Heart right ventricle (tissue), 16 donors: ENCODE measurements at regions not wholly inside any gene's neighbourhood (a gene's known extent, or its start where the extent isn't known, plus 50 kb on each side); places are given as distances from the start of the nearest gene placed in this dataset.

Source experiments
- ATAC-seq, 8 donors: fragments of 200-7000 bp; cut with Tn5 transposase; one replicate each; pipeline ENCODE4 v1.9.1; 2020; ENCODE audit warnings: mild to moderate bottlenecking in 8 of 8, moderate library complexity in 8 of 8, moderate number of reproducible peaks in 1 of 8
- DNase-seq, 2 donors: peaks; one replicate each; pipeline ENCODE4 v3.0.0-alpha.2; 2020
- H3K27ac ChIP-seq, 10 donors: fragments of 200-600 bp; sonication (generic) in 2 of 10; one replicate each; pipeline versions ENCODE4 v1.5.0 to v1.8.0; 2020 to 2022; ENCODE audit warnings: mild to moderate bottlenecking in 3 of 10
- H3K27me3 ChIP-seq, 7 donors: fragments of 200-600 bp; one replicate each; pipeline ENCODE4 v1.8.0; 2021 to 2022; ENCODE audit warnings: mild to moderate bottlenecking in 2 of 7
- H3K36me3 ChIP-seq, 9 donors: fragments of 200-600 bp; sonication (generic) in 1 of 9; one replicate each; pipeline versions ENCODE4 v1.5.0 to v1.8.0; 2020 to 2022; ENCODE audit warnings: mild to moderate bottlenecking in 2 of 9
- H3K4me1 ChIP-seq, 9 donors: fragments of 200-600 bp; sonication (generic) in 1 of 9; one replicate each; pipeline versions ENCODE4 v1.5.0 to v1.8.0; 2020 to 2022; ENCODE audit warnings: mild to moderate bottlenecking in 4 of 9
- H3K4me3 ChIP-seq, 10 donors: fragments of 200-600 bp; sonication (generic) in 2 of 10; one replicate each; pipeline versions ENCODE4 v1.5.0 to v1.8.0; 2020 to 2022; ENCODE audit warnings: mild to moderate bottlenecking in 7 of 10, moderate library complexity in 2 of 10
- H3K9me3 ChIP-seq, 11 donors: fragments of 200-600 bp in 10 of 11; sonication (generic) in 2 of 11; one replicate each; pipeline versions ENCODE4 v1.5.0 to v1.8.0; 2013 to 2022; ENCODE audit warnings: mild to moderate bottlenecking in 2 of 11, control low read depth in 1 of 11, moderate library complexity in 1 of 11
- WGBS, 2 donors: extraction: QIAGEN DNeasy Blood & Tissue Kit; methylation state at CpG; one replicate each; pipeline ENCODE4 v1.1.7; 2013; ENCODE audit warnings: inconsistent platforms in 1 of 2; 5-methylcytosine and 5-hydroxymethylcytosine counted together
- intact Hi-C, 10 donors: fragments of 100-400 bp; cut with DNase I; formaldehyde crosslinking; loops; one replicate each; pipeline versions ENCODE4 v1.11.1 to v1.14.2; 2022
- TF ChIP-seq, protein P1 (sequence below), 9 donors: fragments of 200-600 bp; sonication (generic) in 2 of 9; IDR thresholded peaks; one replicate each; pipeline versions ENCODE4 v1.5.0 to v1.8.0; 2021 to 2022; ENCODE audit warnings: antibody characterized with exemption in 9 of 9, mild to moderate bottlenecking in 5 of 9, moderate library complexity in 1 of 9
- donor health status: Arrhythmogenic right ventricular cardiomyopathy.
- donor health status: ischemic (EF 13 %, LVEDD 7.1; RV severe dilation, severe dysfunction).
- donor health status: healthy with polysubstance abuse.
- donor health status: DM: no; HTN: yes; CAD: no.
- donor health status: DM: no; HTN: no; CAD: no.
- donor health status: ischemic (EF 25% LVEDD 6.9; RV normal size, moderate dysfunction).
- donor health status: ischemic (EF 25% LVEDD 5.7; RV mildly dilated, moderate dysfunction).
- donor health status: healthy.
- donor health status: DM: yes; HTN: yes; CAD: no.
- donor health status: Ischemic cardiomyopathy.
- donor health status: ischemic (EF 35%, LVEDD 5.7; RV mildly dilated, moderate dysfunction).
- donor health status: nonischemic (EF 11% LVEDD 7.7; RV severe dilation, severe dysfunction).
- donor health status: DM: yes; HTN: yes; CAD: no.
- donor health status: PGD.
- donor health status: ischemic (EF 29% LVEDD 5.4; RV normal size, mild dysfunction).
- donor health status: nonischemic (EF 23%, LVEDD 6.1; RV moderate dilation, normal function).

DNA sequence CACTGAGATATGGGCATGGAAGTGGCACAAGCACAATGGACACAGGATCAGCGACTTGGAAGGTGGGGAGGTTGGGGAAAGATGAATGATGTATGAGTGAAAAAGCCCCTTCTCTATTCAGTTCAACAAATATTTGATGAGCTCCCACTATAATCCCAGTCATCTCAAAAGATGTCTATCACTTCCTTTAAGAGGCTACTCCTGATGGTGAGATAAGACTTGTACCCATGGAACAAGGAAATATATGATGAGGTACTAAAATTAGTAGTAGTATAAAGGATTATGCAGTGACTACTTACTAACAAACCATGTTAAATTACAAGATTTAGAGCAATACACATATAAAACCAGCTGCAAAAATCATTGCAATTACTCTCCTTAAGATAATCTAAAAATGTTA, 107.8 kb upstream of the COL5A2 start:
- no peak for ATAC-seq
- 73 to 75% methylated on average over 1 of the region's 1 CpG for WGBS, 2 donors

DNA sequence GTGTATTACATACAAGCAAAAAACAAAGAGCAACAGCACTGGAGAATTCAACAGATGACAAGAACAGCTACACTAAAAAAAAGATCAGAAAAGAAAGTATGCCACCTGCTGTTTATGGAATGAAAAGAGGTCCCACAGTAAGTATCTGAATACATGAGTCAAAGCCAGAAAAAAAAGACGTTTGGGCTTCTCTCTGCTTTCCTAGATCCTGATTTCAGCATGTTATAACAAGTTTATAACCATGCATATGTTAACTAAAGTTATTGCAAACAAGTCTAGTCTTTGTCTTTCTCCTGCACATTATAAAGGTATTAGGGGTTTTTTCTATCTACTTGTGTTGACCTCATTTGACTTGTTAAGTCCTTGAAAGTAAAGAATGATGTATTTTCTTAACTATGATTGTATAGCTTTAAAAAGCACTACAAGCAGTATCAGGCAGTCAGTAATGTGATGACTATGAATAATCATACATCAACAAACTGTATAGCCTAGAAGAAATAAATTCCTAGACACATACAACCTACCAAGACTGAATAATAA, 108.5 kb upstream of the COL5A2 start:
- Histone ChIP-seq H3K4me3 (no peak overlapping the region), H3K27me3 (no peaks in the 10 kb centered on the region), H3K36me3 (no peaks in the 10 kb centered on the region), H3K27ac (peak overlapping the region in 1 of 10 donors; percentile 59), H3K9me3 (peaks cover 0 to 13% (median 0%) of the 10 kb centered on the region in 11 donors), H3K4me1 (peaks cover 0 to 6% (median 0%) of the 10 kb centered on the region in 9 donors)
- WGBS, 2 donors = 0 to 2% methylated on average over 1 of the region's 1 CpG
- TF ChIP-seq, protein P1, sequence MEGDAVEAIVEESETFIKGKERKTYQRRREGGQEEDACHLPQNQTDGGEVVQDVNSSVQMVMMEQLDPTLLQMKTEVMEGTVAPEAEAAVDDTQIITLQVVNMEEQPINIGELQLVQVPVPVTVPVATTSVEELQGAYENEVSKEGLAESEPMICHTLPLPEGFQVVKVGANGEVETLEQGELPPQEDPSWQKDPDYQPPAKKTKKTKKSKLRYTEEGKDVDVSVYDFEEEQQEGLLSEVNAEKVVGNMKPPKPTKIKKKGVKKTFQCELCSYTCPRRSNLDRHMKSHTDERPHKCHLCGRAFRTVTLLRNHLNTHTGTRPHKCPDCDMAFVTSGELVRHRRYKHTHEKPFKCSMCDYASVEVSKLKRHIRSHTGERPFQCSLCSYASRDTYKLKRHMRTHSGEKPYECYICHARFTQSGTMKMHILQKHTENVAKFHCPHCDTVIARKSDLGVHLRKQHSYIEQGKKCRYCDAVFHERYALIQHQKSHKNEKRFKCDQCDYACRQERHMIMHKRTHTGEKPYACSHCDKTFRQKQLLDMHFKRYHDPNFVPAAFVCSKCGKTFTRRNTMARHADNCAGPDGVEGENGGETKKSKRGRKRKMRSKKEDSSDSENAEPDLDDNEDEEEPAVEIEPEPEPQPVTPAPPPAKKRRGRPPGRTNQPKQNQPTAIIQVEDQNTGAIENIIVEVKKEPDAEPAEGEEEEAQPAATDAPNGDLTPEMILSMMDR (IDR thresholded peaks at IDR 0.05) = peak in 7 of 9 donors; percentile 42 to 68 (median 56)
- DNase-seq = no peak
- intact Hi-C loops = loop anchor here in 8 of 10 donors (5.0 to 10.0 kb wide), 7 partner anchors 111 to 766 kb away; partner anchors contain the start of gene COL5A2 (in 1 of the 8)
- ATAC-seq = peak in 7 of 8 donors; percentile 33 to 83 (median 69)

More for the DNA sequence above, 107.8 kb upstream of the COL5A2 start:
- Histone ChIP-seq H3K9me3 (peaks cover 0 to 13% (median 0%) of the 10 kb centered on the region in 11 donors), H3K27ac (peak overlapping the region in 2 of 10 donors; percentile 9 to 59), H3K27me3 (no peaks in the 10 kb centered on the region), H3K36me3 (no peaks in the 10 kb centered on the region), H3K4me1 (peaks cover 0 to 6% (median 0%) of the 10 kb centered on the region in 9 donors), H3K4me3 (no peak overlapping the region)
- TF ChIP-seq, protein P1 (IDR thresholded peaks at IDR 0.05) = no peak
- intact Hi-C loops = loop anchor here in 8 of 10 donors (5.0 to 10.0 kb wide), 7 partner anchors 110 to 765 kb away; partner anchors contain the start of gene COL5A2 (in 1 of the 8)
- DNase-seq = no peak

DNA sequence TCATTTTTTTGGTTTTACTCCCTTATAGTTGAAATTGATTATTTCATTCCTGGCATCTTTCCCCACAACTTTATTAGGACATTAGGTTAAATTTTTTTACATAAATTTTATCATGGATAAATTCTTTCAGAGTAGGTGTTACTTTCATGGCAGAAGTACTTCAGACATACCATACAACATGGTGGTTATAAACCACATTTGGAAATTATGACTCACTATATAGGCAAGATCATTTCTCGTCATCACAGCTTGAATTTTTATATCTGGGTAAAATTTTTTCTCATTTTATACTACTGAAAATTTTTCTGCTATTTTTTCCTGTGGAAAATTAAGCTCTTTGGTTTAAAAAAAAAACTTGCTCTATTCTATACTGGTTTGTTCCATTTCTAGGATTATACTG, 111.9 kb upstream of the COL5A2 start:
- H3K27ac ChIP-seq = no peak overlapping the region
- WGBS, 2 donors = 88 to 93% methylated on average over 1 of the region's 1 CpG
- H3K4me3 ChIP-seq = no peak overlapping the region
- no peaks in the 10 kb centered on the region for H3K36me3 ChIP-seq
- no peaks in the 10 kb centered on the region for H3K4me1 ChIP-seq
- peaks cover 0 to 13% (median 4%) of the 10 kb centered on the region in 11 donors for H3K9me3 ChIP-seq
- ATAC-seq (no peak), DNase-seq (no peak)
- H3K27me3 ChIP-seq = no peaks in the 10 kb centered on the region
- intact Hi-C loops = no loop called here
- TF ChIP-seq, protein P1 (IDR thresholded peaks at IDR 0.05) = no peak

DNA sequence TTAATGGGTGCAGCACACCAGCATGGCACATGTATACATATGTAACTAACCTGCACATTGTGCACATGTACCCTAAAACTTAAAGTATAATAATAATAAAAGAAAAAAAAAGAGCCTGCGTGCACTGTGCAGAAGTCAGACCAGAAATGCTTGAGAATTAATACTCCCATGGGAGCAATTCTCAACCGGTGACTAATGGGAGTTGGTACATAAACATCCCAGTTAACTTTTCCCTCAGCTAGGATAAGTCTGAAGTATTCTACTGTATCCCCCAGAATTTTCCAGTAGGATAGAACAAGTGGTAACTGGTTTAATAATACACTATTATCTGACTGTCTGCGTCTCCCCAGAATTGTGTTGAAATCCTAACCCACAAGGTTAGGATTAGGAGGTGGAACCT, 113.6 kb upstream of the COL5A2 start:
- TF ChIP-seq, protein P1 (IDR thresholded peaks at IDR 0.05) = no peak
- Histone ChIP-seq H3K4me3 (no peak overlapping the region), H3K4me1 (peaks cover 0 to 5% (median 0%) of the 10 kb centered on the region in 9 donors), H3K27ac (no peak overlapping the region), H3K9me3 (peaks cover 0 to 13% (median 4%) of the 10 kb centered on the region in 11 donors), H3K36me3 (no peaks in the 10 kb centered on the region), H3K27me3 (no peaks in the 10 kb centered on the region)
- 81 to 85% methylated on average over 3 of the region's 3 CpGs for WGBS, 2 donors
- DNase-seq (no peak), ATAC-seq (no peak)
- intact Hi-C loops = no loop called here
